SK-N-SH (cell line): ENCODE measurements at regions not wholly inside any gene's neighbourhood (a gene's known extent, or its start where the extent isn't known, plus 50 kb on each side); places are given as distances from the start of the nearest gene placed in this dataset.

Experiments used
- CTCF ChIA-PET: fragments of 300-600, 350-600 bp; formaldehyde crosslinking; extraction: SDS; loops from one replicate; lab custom pipeline; 2021; lab: Yijun Ruan, JAX
- POLR2A ChIA-PET: fragments of 350-600 bp; sonication (Branson Sonifier 250); formaldehyde crosslinking; extraction: SDS; loops from one replicate; lab custom pipeline; 2020; ENCODE audit warnings: antibody characterized with exemption, inconsistent platforms; lab: Yijun Ruan, JAX
- DNase-seq: peaks from one replicate; pipeline ENCODE4 v3.0.0; 2012
- H2AFZ ChIP-seq: fragments of 200-600 bp; sonication (generic); 2 replicates; pipeline ENCODE4 v1.8.1; 2016; ENCODE audit warnings: antibody characterized with exemption, mild to moderate bottlenecking, low read depth
- H3F3A ChIP-seq: fragments of 200-600 bp; sonication (generic); replicated peaks from 2 replicates; pipeline ENCODE3; 2016; ENCODE audit warnings: antibody characterized with exemption, mild to moderate bottlenecking; ENCODE audit not compliant: insufficient read depth
- H3K27ac ChIP-seq, 2 experiments: fragments of 200-500 bp in 1 of 2; fragments of 200-600 bp in 1 of 2; sonication (Bioruptor generic) in 1 of 2; sonication (generic), shearing (Covaris generic) in 1 of 2; 2 replicates each; pipeline versions ENCODE4 v1.5.1 to v1.6.1; 2014 to 2016; ENCODE audit warnings: low read depth in 2 of 2, inconsistent platforms in 1 of 2, low read length in 1 of 2, mild to moderate bottlenecking in 1 of 2, mixed read lengths in 1 of 2
- H3K27me3 ChIP-seq: fragments of 200-600 bp; sonication (generic), shearing (Covaris generic); 2 replicates; pipeline ENCODE4 v1.6.1; 2016; ENCODE audit warnings: mixed run types; ENCODE audit not compliant: insufficient read depth
- H3K36me3 ChIP-seq, 2 experiments: fragments of 200-500 bp in 1 of 2; fragments of 200-600 bp in 1 of 2; sonication (Bioruptor generic) in 1 of 2; sonication (generic) in 1 of 2; replicated peaks in 1 of 2; 2 replicates each; pipeline versions ENCODE3 to v1.5.1; 2014 to 2016; ENCODE audit warnings: low read length in 1 of 2, mild to moderate bottlenecking in 1 of 2; ENCODE audit not compliant: insufficient read depth in 2 of 2, control insufficient read depth in 1 of 2
- H3K4me1 ChIP-seq, 2 experiments: fragments of 200-500 bp in 1 of 2; fragments of 200-600 bp in 1 of 2; sonication (Bioruptor generic) in 1 of 2; sonication (generic), shearing (Covaris generic) in 1 of 2; 2 replicates each; pipeline versions ENCODE4 v1.5.1 to v1.6.1; 2014 to 2016; ENCODE audit warnings: low read depth in 1 of 2, low read length in 1 of 2, mixed run types in 1 of 2; ENCODE audit not compliant: insufficient read depth in 2 of 2, control insufficient read depth in 1 of 2
- H3K4me2 ChIP-seq: fragments of 200-600 bp; sonication (generic), shearing (Covaris generic); 2 replicates; pipeline ENCODE4 v1.6.1; 2017; ENCODE audit warnings: mixed run types
- H3K4me3 ChIP-seq, 2 experiments: fragments of 200-500 bp in 1 of 2; fragments of 200-600 bp in 1 of 2; sonication (Bioruptor generic) in 1 of 2; sonication (generic), shearing (Covaris generic) in 1 of 2; 2 replicates each; pipeline versions ENCODE4 v1.5.1 to v1.8.1; 2014 to 2016; ENCODE audit warnings: low read depth in 2 of 2, inconsistent platforms in 1 of 2, low read length in 1 of 2, mild to moderate bottlenecking in 1 of 2, mixed read lengths in 1 of 2, moderate library complexity in 1 of 2
- H3K79me2 ChIP-seq: fragments of 200-600 bp; sonication (generic); 2 replicates; pipeline ENCODE4 v1.8.1; 2017; ENCODE audit warnings: mild to moderate bottlenecking; ENCODE audit not compliant: insufficient read depth
- H3K9ac ChIP-seq: fragments of 200-600 bp; sonication (generic); 2 replicates; pipeline ENCODE4 v1.6.1; 2017; ENCODE audit warnings: mixed run types
- H3K9me2 ChIP-seq: fragments of 200-600 bp; sonication (generic); 2 replicates; pipeline ENCODE4 v1.6.1; 2017; ENCODE audit warnings: mixed run types
- H3K9me3 ChIP-seq: fragments of 200-600 bp; sonication (generic); 2 replicates; pipeline ENCODE4 v1.6.1; 2017; ENCODE audit warnings: mixed run types, mild to moderate bottlenecking, moderate library complexity
- H4K20me1 ChIP-seq: fragments of 200-600 bp; sonication (generic); 2 replicates; pipeline ENCODE4 v1.6.1; 2017; ENCODE audit warnings: mild to moderate bottlenecking, mixed run types; ENCODE audit not compliant: insufficient read depth
- ELF1 ChIP-seq: IDR thresholded peaks from 2 replicates; pipeline ENCODE4 v1.4.0; 2012
- FOSL2 ChIP-seq: IDR thresholded peaks from 2 replicates; pipeline ENCODE4 v1.4.0; 2012; ENCODE audit warnings: low read depth, mild to moderate bottlenecking, moderate library complexity, borderline replicate concordance
- FOXJ3 ChIP-seq: sonication (generic); formaldehyde crosslinking; IDR thresholded peaks from 2 replicates; pipeline ENCODE4 v1.5.1; 2020; ENCODE audit warnings: mild to moderate bottlenecking, missing genetic modification reagents
- FOXM1 ChIP-seq: IDR thresholded peaks from 2 replicates; pipeline ENCODE4 v1.4.0; 2012; ENCODE audit warnings: low read depth, mild to moderate bottlenecking
- GABPA ChIP-seq: IDR thresholded peaks from 2 replicates; pipeline ENCODE4 v1.4.0; 2012; ENCODE audit warnings: low read depth, mild to moderate bottlenecking
- MEF2A ChIP-seq: IDR thresholded peaks from 2 replicates; pipeline ENCODE4 v1.4.0; 2012; ENCODE audit warnings: low read depth, borderline replicate concordance
- MXI1 ChIP-seq: IDR thresholded peaks from 2 replicates; pipeline ENCODE4 v1.6.1; 2012; ENCODE audit warnings: mild to moderate bottlenecking, low read depth, low read length, improper control_type of control experiment
- NFIC ChIP-seq: IDR thresholded peaks from 2 replicates; pipeline ENCODE4 v1.4.0; 2012; ENCODE audit warnings: borderline replicate concordance
- POLR2AphosphoS5 ChIP-seq: IDR thresholded peaks from 2 replicates; pipeline ENCODE4 v1.6.1; 2012; ENCODE audit warnings: low read depth, low read length
- RAD21 ChIP-seq: IDR thresholded peaks from 2 replicates; pipeline ENCODE4 v1.6.1; 2012; ENCODE audit warnings: mild to moderate bottlenecking, low read length
- RFX5 ChIP-seq: IDR thresholded peaks from 2 replicates; pipeline ENCODE4 v1.6.1; 2012; ENCODE audit warnings: mild to moderate bottlenecking, improper control_type of control experiment, low read length
- RXRA ChIP-seq: IDR thresholded peaks from 2 replicates; pipeline ENCODE4 v1.4.0; 2012; ENCODE audit warnings: low read depth, mild to moderate bottlenecking, borderline replicate concordance
- SMC3 ChIP-seq: IDR thresholded peaks from 2 replicates; pipeline ENCODE4 v1.6.1; 2012; ENCODE audit warnings: low read depth, low read length, improper control_type of control experiment
- TAF1 ChIP-seq: IDR thresholded peaks from 2 replicates; pipeline ENCODE4 v1.6.1; 2012; ENCODE audit warnings: low read depth, mild to moderate bottlenecking, low read length, moderate library complexity, borderline replicate concordance
- USF1 ChIP-seq: IDR thresholded peaks from 2 replicates; pipeline ENCODE4 v1.4.0; 2012; ENCODE audit warnings: low read depth, borderline replicate concordance
- USF2 ChIP-seq: fragments of 150-350 bp; IDR thresholded peaks from 2 replicates; pipeline ENCODE4 v1.6.1; 2017; ENCODE audit warnings: antibody characterized with exemption, low read length, low read depth, borderline replicate concordance
- WGBS: methylation state at CpG from one replicate; pipeline ENCODE4 v1.1.6; 2017; ENCODE audit warnings: low lambda C conversion rate; 5-methylcytosine and 5-hydroxymethylcytosine counted together
- TF ChIP-seq, protein P1 (sequence below): fragments of 200-600 bp; sonication (generic); IDR thresholded peaks from 2 replicates; pipeline ENCODE4 v1.6.1; 2017; ENCODE audit warnings: antibody characterized with exemption, mild to moderate bottlenecking, moderate library complexity
- TF ChIP-seq, protein P2 (sequence below): IDR thresholded peaks from 2 replicates; pipeline ENCODE4; 2012

- Histone ChIP-seq H3K27me3 (no peaks in the 10 kb centered on the region), H3K4me3 (no peak overlapping the region), H3K79me2 (no peaks in the 10 kb centered on the region), H4K20me1 (no peaks in the 10 kb centered on the region), H3K27ac (no peak overlapping the region), H3K9me2 (no peaks in the 10 kb centered on the region), H2AFZ (no peak overlapping the region), H3K9me3 (no peaks in the 10 kb centered on the region), H3F3A (no peaks in the 10 kb centered on the region), H3K4me2 (no peak overlapping the region), H3K4me1 (no peaks in the 10 kb centered on the region; a peak in 2 of 4 replicates), H3K9ac (no peak overlapping the region), H3K36me3 (no peaks in the 10 kb centered on the region)
- no peak for DNase-seq
- WGBS, result 41% methylated on average over 6 of the region's 6 CpGs
- POLR2A ChIA-PET, result no interaction called here
- CTCF ChIA-PET, result no interaction called here
- TF ChIP-seq TAF1 (no peak), MXI1 (no peak)
Observed at GRCh38 chr15:47929138-47929803, 191.5 kb upstream of the SLC24A5 start.

DNA sequence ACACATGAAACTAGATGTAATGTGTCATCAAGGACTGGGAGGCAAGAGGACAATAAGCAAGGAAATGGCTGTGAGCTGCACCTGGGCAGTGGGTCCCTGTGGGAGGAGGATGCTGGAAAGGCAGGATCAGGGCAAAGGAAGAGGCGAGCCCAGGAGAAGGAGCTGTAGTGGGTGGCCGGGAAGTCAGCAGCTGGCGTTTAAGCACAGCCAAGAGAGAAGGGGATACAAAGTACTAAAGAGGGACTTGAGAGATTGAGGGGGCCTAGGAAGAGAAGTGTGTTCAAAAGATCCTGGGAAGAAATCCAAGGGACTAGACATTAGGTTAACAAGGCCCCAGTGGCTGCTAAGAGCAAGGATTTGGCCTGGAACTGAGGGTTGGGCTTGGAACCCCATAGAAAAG, 188.5 kb upstream of the SLC24A5 start:
- Histone ChIP-seq H3K9me2 (no peaks in the 10 kb centered on the region), H3K9ac (no peak overlapping the region), H2AFZ (no peak overlapping the region), H3K9me3 (no peaks in the 10 kb centered on the region), H3K4me2 (no peak overlapping the region), H3K4me1 (no peaks in the 10 kb centered on the region; a peak in 1 of 4 replicates), H3K4me3 (no peak overlapping the region), H3K27ac (no peak overlapping the region)
- POLR2A ChIA-PET, result no interaction called here
- CTCF ChIA-PET, result interaction anchor here (0.9 kb wide), 1 partner anchor 13 kb away, joined by 3 read pairs; no protein-coding TSS in a partner anchor
- 36% methylated on average over 3 of the region's 3 CpGs for WGBS
- TF ChIP-seq ELF1 (no peak), MEF2A (no peak), FOXM1 (no peak), NFIC (no peak), RFX5 (no peak), GABPA (no peak), RAD21 (no peak), FOSL2 (no peak), SMC3 (no peak), FOXJ3 (no peak), USF1 (no peak), USF2 (no peak), MXI1 (no peak), POLR2AphosphoS5 (no peak), RXRA (no peak)
- TF ChIP-seq, protein P1, sequence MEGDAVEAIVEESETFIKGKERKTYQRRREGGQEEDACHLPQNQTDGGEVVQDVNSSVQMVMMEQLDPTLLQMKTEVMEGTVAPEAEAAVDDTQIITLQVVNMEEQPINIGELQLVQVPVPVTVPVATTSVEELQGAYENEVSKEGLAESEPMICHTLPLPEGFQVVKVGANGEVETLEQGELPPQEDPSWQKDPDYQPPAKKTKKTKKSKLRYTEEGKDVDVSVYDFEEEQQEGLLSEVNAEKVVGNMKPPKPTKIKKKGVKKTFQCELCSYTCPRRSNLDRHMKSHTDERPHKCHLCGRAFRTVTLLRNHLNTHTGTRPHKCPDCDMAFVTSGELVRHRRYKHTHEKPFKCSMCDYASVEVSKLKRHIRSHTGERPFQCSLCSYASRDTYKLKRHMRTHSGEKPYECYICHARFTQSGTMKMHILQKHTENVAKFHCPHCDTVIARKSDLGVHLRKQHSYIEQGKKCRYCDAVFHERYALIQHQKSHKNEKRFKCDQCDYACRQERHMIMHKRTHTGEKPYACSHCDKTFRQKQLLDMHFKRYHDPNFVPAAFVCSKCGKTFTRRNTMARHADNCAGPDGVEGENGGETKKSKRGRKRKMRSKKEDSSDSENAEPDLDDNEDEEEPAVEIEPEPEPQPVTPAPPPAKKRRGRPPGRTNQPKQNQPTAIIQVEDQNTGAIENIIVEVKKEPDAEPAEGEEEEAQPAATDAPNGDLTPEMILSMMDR, result no peak
- TF ChIP-seq, protein P2, sequence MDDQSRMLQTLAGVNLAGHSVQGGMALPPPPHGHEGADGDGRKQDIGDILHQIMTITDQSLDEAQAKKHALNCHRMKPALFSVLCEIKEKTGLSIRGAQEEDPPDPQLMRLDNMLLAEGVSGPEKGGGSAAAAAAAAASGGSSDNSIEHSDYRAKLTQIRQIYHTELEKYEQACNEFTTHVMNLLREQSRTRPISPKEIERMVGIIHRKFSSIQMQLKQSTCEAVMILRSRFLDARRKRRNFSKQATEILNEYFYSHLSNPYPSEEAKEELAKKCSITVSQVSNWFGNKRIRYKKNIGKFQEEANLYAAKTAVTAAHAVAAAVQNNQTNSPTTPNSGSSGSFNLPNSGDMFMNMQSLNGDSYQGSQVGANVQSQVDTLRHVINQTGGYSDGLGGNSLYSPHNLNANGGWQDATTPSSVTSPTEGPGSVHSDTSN, result no peak
- TF ChIP-seq, all 33 proteins: peak for 0
- no peaks in the 10 kb centered on the region for H3K79me2 ChIP-seq
- H3K36me3 ChIP-seq, result no peaks in the 10 kb centered on the region
- H3F3A ChIP-seq, result no peaks in the 10 kb centered on the region
- no peak for DNase-seq
- no peaks in the 10 kb centered on the region for H3K27me3 ChIP-seq
- H4K20me1 ChIP-seq, result no peaks in the 10 kb centered on the region
